Activated naive CD8-positive, alpha-beta T cell (primary cell): ENCODE measurements at regions not wholly inside any gene's neighbourhood (a gene's known extent, or its start where the extent isn't known, plus 50 kb on each side); places are given as distances from the start of the nearest gene placed in this dataset.

Source experiments
- H3K27ac Mint-ChIP-seq: one replicate; pipeline ENCODE4 v1.8.0; 2021; ENCODE audit warnings: mixed read lengths
- H3K27me3 Mint-ChIP-seq: one replicate; pipeline ENCODE4 v1.8.0; 2021; ENCODE audit warnings: mixed read lengths
- H3K36me3 Mint-ChIP-seq: one replicate; pipeline ENCODE4 v1.8.0; 2021; ENCODE audit warnings: mixed read lengths
- H3K4me1 Mint-ChIP-seq: one replicate; pipeline ENCODE4 v1.8.0; 2021; ENCODE audit warnings: low read depth, mixed read lengths
- H3K4me3 Mint-ChIP-seq: one replicate; pipeline ENCODE4 v1.8.0; 2021; ENCODE audit warnings: mild to moderate bottlenecking, mixed read lengths
- H3K9me3 Mint-ChIP-seq: one replicate; pipeline ENCODE4 v1.8.0; 2021; ENCODE audit warnings: low read depth, mixed read lengths

GRCh38 chr6:90835596-90836212, 248.8 kb upstream of the MAP3K7 start:
- Mint-ChIP-seq H3K9me3 (no peaks in the 10 kb centered on the region), H3K4me1 (no peaks in the 10 kb centered on the region), H3K27ac (no peak overlapping the region), H3K4me3 (no peak overlapping the region), H3K27me3 (peaks cover 2% of the 10 kb centered on the region), H3K36me3 (no peaks in the 10 kb centered on the region)

DNA sequence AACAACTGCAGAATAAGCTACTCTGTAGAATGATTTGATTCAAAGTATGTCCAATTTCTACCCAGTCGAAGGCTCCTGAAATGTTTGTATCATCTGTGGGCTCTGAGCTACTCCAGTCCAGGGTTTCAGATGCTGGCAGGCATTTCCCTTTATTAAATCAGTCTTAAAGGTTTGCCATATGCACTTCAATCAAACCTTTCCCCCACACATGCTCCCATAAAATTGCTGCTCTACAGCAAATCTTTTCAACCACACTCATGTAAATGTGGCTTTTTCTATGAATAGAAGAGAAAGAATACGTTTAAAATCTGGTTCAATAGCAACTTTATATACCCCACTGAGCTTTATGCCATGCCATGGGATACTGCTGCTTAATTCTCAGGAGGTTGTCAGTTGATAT, 242.4 kb upstream of the MAP3K7 start:
- no peaks in the 10 kb centered on the region for H3K36me3 Mint-ChIP-seq
- H3K4me1 Mint-ChIP-seq = no peaks in the 10 kb centered on the region
- no peak overlapping the region for H3K4me3 Mint-ChIP-seq
- no peak overlapping the region for H3K27ac Mint-ChIP-seq
- H3K27me3 Mint-ChIP-seq = peaks cover 17% of the 10 kb centered on the region
- H3K9me3 Mint-ChIP-seq = peaks cover 5% of the 10 kb centered on the region

DNA sequence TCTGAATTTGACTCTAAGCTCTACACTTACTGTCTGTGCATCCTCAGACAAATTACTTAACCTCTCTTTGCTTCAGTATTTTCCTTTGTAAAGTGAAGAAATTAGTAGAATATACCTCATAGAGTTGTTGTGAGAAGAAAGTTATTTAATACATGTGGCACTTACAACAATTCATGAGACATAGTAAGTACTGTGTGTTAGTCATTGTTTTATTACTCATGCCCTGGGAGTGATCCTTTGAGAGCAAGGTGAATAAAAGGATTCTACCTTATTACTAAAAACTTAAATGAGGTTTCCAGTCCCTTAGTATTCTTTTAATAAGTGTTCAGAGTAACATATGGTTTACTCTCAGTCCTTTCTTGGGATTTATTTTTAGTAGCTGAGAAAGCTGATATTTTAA, 233.6 kb upstream of the MAP3K7 start:
- Mint-ChIP-seq H3K4me3 (no peak overlapping the region), H3K4me1 (no peaks in the 10 kb centered on the region), H3K27ac (no peak overlapping the region), H3K9me3 (no peaks in the 10 kb centered on the region), H3K36me3 (no peaks in the 10 kb centered on the region), H3K27me3 (peaks cover 8% of the 10 kb centered on the region)

DNA sequence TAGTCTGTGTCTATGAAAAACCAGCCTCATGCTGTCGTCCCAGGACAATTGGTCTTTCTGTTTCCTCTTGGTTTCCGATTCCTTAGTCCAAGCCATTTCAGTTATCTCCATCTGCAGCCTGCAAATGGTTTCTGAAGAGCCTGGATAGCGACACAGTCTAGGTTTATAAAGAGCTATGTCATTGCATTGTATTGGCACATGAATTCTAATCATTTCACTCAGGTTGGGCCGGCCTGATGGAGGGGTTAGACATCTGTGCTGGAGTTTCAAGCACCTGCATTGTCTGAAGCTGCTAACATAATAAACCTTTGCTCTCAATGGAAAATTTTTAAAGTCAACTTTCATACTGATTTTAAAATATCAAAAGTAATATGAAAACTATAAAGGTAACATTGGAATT, 232.6 kb upstream of the MAP3K7 start:
- H3K4me1 Mint-ChIP-seq = no peaks in the 10 kb centered on the region
- peaks cover 6% of the 10 kb centered on the region for H3K27me3 Mint-ChIP-seq
- no peaks in the 10 kb centered on the region for H3K9me3 Mint-ChIP-seq
- no peak overlapping the region for H3K4me3 Mint-ChIP-seq
- H3K36me3 Mint-ChIP-seq = no peaks in the 10 kb centered on the region
- H3K27ac Mint-ChIP-seq = no peak overlapping the region

DNA sequence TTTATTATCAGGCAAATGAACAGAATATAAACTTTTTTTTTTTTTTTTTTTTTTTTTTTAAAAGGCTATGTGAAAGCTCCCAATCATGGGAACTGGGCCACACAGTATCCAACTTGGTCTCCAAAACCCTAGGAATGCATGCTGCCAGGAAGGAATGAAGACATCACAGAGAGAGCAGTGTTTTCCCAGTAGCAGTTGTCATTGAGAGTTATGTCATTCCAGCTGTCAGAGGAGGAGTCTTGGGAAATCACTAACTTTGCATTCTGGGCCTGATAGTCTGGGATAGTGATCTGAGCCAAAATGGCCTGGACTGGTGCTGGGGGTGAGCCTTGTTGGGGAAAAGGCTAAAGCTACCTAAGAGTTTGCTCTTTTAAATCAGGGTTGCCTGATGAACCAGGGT, 231.3 kb upstream of the MAP3K7 start:
- H3K9me3 Mint-ChIP-seq = no peaks in the 10 kb centered on the region
- H3K36me3 Mint-ChIP-seq = no peaks in the 10 kb centered on the region
- H3K27me3 Mint-ChIP-seq = peaks cover 5% of the 10 kb centered on the region
- H3K4me1 Mint-ChIP-seq = no peaks in the 10 kb centered on the region
- H3K27ac Mint-ChIP-seq = no peak overlapping the region
- H3K4me3 Mint-ChIP-seq = no peak overlapping the region

- Mint-ChIP-seq H3K36me3 (no peaks in the 10 kb centered on the region), H3K4me3 (no peak overlapping the region), H3K27ac (no peak overlapping the region), H3K27me3 (peaks cover 5% of the 10 kb centered on the region), H3K4me1 (no peaks in the 10 kb centered on the region), H3K9me3 (no peaks in the 10 kb centered on the region)
Measured at GRCh38 chr6:90816764-90817163, 229.9 kb upstream of the MAP3K7 start.

- H3K4me3 Mint-ChIP-seq = no peak overlapping the region
- H3K9me3 Mint-ChIP-seq = no peaks in the 10 kb centered on the region
- H3K27me3 Mint-ChIP-seq = peaks cover 3% of the 10 kb centered on the region
- no peaks in the 10 kb centered on the region for H3K4me1 Mint-ChIP-seq
- no peak overlapping the region for H3K27ac Mint-ChIP-seq
- H3K36me3 Mint-ChIP-seq = no peaks in the 10 kb centered on the region
Measured at GRCh38 chr6:90811596-90812226, 224.8 kb upstream of the MAP3K7 start.

GRCh38 chr6:90809035-90809434, 222.2 kb upstream of the MAP3K7 start:
- H3K9me3 Mint-ChIP-seq = no peaks in the 10 kb centered on the region
- no peak overlapping the region for H3K4me3 Mint-ChIP-seq
- H3K36me3 Mint-ChIP-seq = no peaks in the 10 kb centered on the region
- H3K27me3 Mint-ChIP-seq = peaks cover 3% of the 10 kb centered on the region
- H3K27ac Mint-ChIP-seq = no peak overlapping the region
- H3K4me1 Mint-ChIP-seq = no peaks in the 10 kb centered on the region

DNA sequence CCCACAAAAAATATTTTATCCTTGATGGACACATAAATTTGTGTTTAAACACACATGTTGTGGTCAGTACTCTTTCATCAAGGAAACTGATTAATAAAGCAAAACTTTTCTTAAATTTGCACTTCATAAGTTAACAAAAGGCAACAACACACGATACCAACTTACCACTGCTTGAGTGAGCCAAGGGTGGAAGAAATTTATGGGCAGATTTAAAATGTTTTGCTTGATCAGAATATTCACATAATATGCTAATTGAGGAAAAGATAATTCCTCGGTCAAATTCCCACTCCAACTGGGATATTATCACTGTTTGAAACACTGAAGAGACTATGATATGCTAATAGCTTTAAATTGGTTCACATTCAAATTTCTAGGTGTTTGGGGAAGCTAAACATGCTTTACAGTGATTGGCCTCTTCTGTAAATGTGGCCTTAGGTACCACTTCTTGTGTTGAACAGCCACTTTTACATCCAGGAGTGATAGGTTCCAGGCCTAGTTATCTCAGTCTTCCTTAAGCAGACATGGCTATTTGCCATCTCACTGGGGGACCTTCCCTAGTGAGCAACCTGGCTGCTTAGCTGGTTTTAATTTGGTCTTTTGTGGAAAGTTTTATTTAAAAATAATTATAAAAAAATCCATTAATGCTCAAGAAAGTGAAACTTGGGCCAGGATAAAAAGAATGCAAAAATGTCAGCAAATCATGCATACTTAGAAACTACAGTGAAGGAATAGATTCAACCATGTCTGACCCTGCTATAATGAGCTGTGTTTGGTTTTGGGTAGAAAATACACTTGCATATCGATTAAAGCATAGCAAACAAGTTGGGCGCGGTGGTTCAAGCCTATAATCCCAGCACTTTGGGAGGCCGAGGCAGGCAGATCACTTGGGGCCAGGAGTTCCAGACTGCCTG, 221.2 kb upstream of the MAP3K7 start:
- H3K36me3 Mint-ChIP-seq = no peaks in the 10 kb centered on the region
- peaks cover 3% of the 10 kb centered on the region for H3K27me3 Mint-ChIP-seq
- H3K9me3 Mint-ChIP-seq = no peaks in the 10 kb centered on the region
- no peak overlapping the region for H3K27ac Mint-ChIP-seq
- no peaks in the 10 kb centered on the region for H3K4me1 Mint-ChIP-seq
- no peak overlapping the region for H3K4me3 Mint-ChIP-seq

DNA sequence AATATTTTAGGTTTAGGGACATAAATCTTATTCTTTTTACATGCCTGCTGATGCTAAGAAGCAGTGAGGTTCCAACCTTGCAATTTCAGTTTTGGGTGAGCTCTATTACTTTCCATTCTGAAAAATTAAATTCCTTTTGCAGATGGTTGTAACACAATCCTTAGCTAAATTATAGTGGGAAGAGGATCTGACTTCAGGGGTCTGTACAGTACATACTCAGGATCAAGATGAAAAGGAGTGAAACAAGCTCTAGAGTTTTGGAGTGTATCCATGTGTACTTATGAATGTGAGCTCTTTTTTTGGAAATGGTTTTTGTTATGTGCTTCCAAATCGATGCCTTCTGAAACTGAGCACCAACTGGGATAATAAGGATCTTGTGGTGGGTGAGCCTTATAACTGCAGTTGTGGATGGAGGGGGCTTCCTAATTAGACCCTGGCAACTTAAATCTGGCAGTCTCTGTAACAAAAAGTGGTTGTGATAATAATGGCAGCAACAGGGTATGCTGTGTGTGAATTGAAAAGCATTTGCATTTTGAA, 218.8 kb upstream of the MAP3K7 start:
- Mint-ChIP-seq H3K36me3 (no peaks in the 10 kb centered on the region), H3K27ac (no peak overlapping the region), H3K27me3 (peaks cover 7% of the 10 kb centered on the region), H3K4me3 (no peak overlapping the region), H3K9me3 (no peaks in the 10 kb centered on the region), H3K4me1 (no peaks in the 10 kb centered on the region)

DNA sequence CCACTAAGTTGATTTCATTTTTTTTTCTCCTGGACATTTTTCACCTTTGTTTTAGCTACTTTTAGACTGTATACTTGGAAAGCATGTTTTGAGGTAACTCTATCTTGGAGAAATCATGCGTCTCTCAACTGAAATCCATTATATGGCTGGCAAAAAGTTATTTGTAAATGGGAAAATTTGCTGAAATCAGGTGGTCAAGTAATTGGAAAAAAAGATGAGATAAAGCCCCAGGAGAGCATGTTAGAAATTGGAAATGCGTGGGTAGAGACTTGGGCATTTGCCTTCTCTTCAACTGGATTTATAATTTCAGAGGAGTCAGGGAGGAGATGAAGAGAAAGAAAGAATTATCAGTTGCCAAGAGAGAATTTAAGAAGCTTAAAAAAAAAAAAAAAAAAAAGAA, 217.1 kb upstream of the MAP3K7 start:
- Mint-ChIP-seq H3K27ac (no peak overlapping the region), H3K9me3 (no peaks in the 10 kb centered on the region), H3K27me3 (peaks cover 7% of the 10 kb centered on the region), H3K36me3 (no peaks in the 10 kb centered on the region), H3K4me1 (no peaks in the 10 kb centered on the region), H3K4me3 (no peak overlapping the region)

GRCh38 chr6:90795078-90795477, 208.2 kb upstream of the MAP3K7 start:
- H3K9me3 Mint-ChIP-seq = no peaks in the 10 kb centered on the region
- H3K27me3 Mint-ChIP-seq = no peaks in the 10 kb centered on the region
- no peak overlapping the region for H3K27ac Mint-ChIP-seq
- no peaks in the 10 kb centered on the region for H3K4me1 Mint-ChIP-seq
- H3K4me3 Mint-ChIP-seq = no peak overlapping the region
- H3K36me3 Mint-ChIP-seq = no peaks in the 10 kb centered on the region

DNA sequence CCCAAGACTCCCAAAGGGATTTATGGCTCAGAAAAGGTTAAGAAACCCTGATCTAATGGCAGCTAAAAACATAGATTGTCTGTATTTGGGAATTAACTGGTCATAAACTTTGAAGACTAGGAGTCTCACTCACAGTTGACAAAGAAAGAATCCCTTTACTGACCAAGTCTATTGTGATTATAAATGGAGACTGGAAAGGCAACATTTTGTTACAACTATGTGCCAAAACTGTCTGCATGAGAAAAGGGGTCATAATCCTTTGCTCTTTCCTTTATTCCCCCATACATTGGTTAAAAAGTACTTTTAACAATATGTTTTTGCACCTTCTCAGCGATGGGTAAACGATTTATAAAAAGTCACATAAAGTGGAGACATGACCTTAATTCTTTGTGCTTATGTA, 206.9 kb upstream of the MAP3K7 start:
- H3K36me3 Mint-ChIP-seq = no peaks in the 10 kb centered on the region
- no peaks in the 10 kb centered on the region for H3K4me1 Mint-ChIP-seq

GRCh38 chr6:90790696-90791095, 203.8 kb upstream of the MAP3K7 start:
- no peaks in the 10 kb centered on the region for H3K4me1 Mint-ChIP-seq
- peaks cover 2% of the 10 kb centered on the region for H3K27me3 Mint-ChIP-seq
- H3K4me3 Mint-ChIP-seq = no peak overlapping the region
- H3K9me3 Mint-ChIP-seq = no peaks in the 10 kb centered on the region
- no peak overlapping the region for H3K27ac Mint-ChIP-seq
- H3K36me3 Mint-ChIP-seq = no peaks in the 10 kb centered on the region

More for the DNA sequence above, 206.9 kb upstream of the MAP3K7 start:
- no peaks in the 10 kb centered on the region for H3K9me3 Mint-ChIP-seq
- no peaks in the 10 kb centered on the region for H3K27me3 Mint-ChIP-seq
- no peak overlapping the region for H3K4me3 Mint-ChIP-seq
- no peak overlapping the region for H3K27ac Mint-ChIP-seq

DNA sequence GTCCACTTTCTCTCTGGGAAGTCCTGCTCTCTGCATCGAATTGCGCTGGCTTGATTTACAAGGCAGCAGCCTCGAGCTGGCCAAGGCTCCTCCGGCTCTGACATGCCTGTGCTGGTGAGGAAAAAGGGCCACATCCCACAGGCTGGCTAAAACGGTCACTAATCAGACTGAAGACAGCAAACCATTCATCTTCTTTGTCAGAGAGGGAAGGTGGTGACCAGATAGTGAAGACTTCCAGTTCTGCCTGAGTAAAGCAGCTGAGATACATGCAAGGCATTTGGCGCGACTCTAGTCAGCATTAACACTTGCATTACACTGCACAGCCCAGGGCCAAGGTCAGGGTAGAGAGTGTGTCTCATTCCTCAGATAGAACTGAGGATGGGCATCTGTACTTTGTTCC, 203.2 kb upstream of the MAP3K7 start:
- Mint-ChIP-seq H3K9me3 (no peaks in the 10 kb centered on the region), H3K4me3 (no peak overlapping the region), H3K27me3 (peaks cover 2% of the 10 kb centered on the region), H3K27ac (no peak overlapping the region), H3K36me3 (no peaks in the 10 kb centered on the region), H3K4me1 (no peaks in the 10 kb centered on the region)
